ENCODE measurements at regions not wholly inside any gene's neighbourhood (a gene's known extent, or its start where the extent isn't known, plus 50 kb on each side); places are given as distances from the start of the nearest gene placed in this dataset.

DNA sequence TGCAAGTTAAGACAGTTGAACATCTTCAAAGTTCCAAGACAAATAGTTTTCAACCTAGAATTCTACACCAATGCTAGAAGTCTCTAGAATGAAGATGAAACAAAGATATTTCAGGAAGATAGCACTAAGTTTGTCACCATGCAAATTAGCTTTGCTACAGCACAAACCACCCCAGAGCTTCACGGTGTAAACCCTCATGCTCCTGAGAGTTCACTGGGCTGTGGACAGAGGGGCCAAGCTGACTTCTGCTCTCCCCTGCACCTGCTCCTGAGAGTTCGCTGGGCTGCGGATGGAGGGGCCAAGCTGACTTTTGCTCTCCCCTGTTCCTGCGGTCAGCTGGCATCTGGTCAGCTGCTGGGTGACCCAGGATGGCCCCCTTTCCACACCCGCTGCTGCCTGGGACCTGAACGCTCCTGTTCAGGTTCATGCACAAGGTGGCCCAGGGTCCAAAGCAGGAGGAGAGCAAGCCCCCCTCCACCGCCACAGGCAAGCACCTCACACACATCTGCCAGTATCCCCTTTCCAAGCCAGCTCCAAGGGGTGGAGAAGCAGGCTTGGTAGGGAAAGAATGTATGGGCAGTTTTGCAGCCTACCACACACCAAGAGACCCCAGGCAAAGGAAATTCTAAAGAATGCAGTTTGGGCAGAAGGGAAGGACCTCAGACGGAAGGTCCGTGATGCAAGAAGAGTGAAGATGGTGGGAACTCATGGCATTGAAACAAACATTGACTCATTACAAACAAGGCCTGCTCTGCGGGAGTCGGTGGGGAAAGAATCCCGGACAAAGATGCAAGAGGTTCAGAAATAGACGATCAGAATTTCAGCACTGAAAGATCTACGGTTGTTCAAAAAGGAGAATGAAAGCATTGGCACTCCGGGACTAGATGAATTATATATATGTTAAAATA is 137.8 kb upstream of the PPP2R2D start:
- no peak for DNase-seq (ENCODE audit: extremely low read depth in 1 of 2, low read depth in 1 of 2)

DNA sequence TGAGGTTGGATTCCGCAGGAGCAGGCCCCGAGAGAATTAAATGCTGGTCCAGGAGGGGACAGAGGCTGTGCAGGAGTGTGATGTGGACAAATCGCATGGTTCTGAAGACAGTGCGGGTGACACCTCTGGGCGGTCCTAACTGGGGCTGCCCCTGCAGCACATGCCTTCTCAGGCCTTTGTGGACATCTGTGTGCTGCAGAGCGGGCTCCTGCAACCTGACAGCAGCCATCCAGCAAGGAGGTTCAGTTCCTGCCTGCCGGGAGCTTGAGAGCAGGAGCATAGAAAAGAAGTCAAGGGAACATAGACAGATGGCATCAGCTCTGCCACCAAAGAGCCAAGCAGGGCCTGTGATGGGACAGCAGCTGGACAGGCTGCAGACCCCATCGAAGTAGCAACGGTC is 135.9 kb upstream of the PPP2R2D start:
- no peak for DNase-seq (ENCODE audit: extremely low read depth in 1 of 2, low read depth in 1 of 2)

DNA sequence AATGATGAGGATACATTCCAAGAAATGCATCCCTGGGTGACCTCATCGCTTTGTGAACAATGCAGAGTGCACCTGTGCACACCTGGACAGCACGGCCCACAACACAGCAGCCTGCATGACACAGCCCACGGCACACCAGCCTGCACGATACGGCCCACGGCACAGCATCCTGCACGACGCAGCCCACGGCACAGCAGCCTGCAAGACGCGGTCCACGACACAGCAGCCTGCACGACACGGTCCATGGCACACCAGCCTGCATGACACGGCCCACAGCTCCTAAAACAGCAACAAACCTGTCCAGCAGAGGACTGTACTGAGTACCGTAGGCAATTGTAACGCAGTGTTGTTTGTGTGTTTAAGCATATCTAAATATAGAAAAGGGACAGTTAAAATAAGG is 134.7 kb upstream of the PPP2R2D start:
- DNase-seq (ENCODE audit: extremely low read depth in 1 of 2, low read depth in 1 of 2) = no peak

DNA sequence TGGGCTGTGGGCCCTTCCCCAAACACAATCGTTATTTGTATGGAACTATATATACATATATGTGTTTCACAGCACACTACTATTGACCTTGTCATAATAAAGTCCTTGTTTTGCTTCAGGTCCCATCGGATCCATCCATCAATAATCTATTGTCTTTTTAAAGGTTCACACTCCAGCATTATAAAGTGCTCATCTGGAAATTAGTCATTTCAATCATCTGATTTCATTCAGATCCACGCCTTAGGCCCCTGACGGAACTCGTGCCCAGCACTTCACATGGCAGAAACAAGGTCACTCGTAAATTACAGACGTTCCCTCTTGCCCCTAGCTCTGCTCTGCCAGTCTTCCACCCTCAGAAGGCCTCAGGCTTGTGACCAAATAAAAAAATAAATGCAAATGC is 133.1 kb upstream of the PPP2R2D start:
- DNase-seq (ENCODE audit: extremely low read depth in 1 of 2, low read depth in 1 of 2) = no peak

DNA sequence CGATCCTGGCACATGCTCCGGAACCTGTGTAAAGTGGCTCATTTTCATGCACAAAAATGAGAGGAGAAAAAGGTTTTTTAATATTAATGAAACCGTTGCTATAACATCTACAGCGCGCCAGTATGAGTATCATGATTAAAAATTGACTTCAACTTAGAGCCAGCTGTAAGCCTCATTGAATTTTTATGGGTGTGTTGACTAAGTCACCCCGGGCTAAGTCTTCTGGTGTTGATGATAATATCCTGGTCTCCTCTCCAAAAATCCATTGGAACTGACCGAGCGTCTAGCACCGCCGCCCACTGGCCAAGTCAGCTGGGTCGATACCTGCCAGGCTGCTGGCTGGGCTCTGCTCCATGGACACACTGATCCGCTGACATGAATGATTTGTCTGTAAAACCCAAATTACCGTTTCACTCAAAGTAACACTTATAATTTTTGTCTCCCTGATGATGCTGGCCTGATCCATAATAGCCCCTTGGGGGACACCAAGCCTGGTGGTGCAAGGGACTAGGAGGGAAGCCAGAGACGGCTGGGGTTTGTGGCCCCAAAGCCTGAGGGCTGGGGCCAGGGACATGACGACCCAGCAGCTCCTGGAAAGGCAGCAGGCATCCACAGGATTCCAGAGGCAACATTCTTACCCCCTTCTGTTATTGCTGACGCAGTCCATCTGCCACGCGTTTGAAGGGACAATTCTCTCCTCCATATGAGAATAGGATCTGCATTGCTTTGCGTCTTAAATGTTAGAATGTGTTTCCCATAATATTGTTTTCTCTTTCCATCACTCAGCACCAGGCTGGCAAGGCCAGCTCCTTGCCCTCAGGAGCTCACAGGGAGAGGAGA is 131.0 kb upstream of the PPP2R2D start:
- DNase-seq (ENCODE audit: extremely low read depth in 1 of 2, low read depth in 1 of 2) = no peak

DNA sequence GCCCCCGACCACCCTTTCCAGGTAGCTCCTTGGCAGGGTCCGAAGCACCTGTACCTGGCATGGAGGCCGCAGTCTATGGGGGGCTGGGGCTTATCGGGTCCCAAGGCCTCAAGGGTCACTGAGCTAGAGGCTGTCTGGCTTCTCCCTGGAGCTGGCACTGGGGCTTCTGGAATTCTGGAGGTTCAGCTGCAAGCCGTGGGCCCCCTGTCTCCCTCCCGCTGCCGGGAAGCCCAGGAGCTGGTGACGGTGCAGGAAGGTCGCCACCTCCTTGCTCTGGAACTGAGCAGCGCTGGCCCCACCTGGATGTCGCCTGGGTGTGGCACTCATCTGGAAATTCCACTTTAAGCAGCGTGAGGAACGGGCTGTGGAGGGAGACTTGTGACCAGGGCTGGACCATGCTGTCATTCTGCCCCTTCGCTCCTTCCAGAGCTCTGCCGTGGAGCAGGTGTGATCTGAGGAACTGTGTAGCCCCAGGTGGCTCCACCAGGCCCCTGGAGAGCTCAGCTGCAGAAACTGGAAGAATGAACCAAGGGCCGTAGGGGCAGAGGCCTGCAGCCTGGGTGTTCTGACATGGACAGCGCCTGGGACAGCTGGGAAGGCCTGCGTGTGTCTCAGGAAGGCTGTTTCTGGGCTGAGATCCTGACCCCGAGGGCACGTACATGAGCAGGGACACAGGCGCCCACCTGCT is 129.7 kb upstream of the PPP2R2D start:
- DNase-seq (ENCODE audit: extremely low read depth in 1 of 2, low read depth in 1 of 2) = no peak

DNA sequence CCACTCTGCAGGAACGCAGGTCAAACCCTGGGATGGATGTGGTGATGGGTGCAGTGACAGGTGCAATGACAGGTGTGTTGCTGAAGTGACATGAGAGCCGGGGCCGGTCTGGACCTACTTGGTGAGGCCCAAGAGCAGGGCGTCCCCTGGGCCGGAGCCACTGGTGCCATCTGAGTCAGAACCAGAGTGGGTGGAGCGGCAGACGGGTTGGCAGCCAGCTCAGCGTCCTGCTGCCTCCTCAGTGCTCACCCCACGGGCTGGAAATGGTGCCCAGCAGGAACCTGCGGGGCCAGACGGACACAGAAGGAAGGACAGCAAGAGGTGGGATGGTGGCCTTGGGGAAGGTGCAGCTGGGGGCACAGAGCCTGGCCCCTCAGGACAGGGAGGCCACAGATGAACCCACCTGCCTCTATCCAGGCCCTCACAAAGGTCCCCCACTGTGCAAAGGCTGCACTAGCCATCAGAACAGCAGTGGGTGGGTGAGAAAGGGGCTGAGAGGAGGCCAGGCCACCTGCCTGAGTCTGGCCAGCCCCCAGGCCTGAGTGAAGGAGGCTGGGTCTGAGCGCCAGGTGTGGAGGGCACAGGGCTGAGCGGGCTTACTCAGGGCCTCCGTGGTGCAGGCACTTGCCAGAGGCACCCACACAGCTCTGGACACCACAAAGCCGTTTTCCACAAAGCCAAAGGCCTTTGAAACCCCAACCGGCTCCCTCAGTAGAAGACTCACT is 129.0 kb upstream of the PPP2R2D start:
- DNase-seq (ENCODE audit: extremely low read depth in 1 of 2, low read depth in 1 of 2) = no peak

DNA sequence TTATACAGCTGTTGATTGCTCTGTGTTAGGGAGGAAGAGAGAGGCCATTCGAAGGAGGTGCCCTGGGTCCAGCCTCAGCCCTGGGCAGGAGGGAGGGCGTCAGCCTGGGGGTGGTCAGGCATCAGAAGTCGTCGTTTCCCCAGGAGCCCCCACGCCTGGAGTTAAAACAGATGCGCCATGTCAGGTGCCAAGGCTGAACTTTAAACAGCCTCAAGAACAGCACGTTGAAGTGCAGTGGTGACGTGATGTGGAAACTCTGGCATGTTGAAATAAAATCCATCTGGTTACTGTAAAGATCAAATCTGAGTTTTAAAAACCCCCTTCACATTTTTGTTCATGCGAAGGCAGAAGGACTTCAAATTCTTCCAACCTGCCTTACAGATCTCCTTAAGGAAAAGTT is 128.4 kb upstream of the PPP2R2D start:
- no peak for DNase-seq (ENCODE audit: extremely low read depth in 1 of 2, low read depth in 1 of 2)

DNA sequence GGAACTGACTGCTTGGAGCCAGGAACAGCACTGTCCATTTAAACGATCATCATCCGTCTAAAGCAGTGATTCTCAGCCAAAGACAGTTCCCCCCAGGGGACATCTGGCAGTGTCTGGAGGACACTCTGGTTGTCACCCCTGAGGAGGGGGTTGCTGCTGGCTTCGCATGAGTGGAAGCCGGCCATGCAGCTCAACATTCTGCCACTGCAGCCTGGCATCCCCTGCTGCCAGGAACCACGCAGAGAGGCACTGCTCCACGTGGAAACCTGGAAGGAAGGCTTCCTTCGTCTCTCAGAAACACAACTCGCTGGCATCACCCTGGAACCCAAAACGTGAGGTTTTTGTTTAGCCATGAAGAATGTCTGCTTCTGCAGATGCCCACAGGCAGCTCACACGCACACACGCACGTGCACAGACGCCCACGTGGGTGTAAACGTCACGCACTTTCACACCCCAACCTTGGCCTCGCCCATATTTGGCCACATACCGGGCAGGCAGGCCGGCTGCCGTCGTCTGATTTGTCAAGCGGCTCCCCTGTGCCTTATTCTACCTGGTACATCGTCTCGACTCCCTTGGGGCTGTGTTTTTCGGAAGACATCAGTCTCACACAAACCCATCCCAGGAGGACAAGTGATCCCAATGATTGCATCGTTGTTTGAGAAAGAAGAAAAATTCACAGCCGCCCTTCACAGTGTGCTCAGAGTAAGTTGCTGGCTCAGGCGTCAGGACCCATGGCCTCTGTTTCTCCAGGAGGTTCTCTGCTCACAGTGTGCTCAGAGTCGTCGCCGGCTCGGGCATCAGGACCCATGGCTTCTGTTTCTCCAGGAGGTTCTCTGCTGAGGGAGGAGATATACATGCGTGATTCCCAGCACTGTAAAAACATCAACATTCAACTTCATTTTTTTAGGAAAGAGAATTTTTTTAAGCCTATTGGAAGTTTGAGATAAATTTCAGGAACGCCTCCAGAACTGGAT is 127.2 kb upstream of the PPP2R2D start:
- DNase-seq (ENCODE audit: extremely low read depth in 1 of 2, low read depth in 1 of 2) = no peak

DNA sequence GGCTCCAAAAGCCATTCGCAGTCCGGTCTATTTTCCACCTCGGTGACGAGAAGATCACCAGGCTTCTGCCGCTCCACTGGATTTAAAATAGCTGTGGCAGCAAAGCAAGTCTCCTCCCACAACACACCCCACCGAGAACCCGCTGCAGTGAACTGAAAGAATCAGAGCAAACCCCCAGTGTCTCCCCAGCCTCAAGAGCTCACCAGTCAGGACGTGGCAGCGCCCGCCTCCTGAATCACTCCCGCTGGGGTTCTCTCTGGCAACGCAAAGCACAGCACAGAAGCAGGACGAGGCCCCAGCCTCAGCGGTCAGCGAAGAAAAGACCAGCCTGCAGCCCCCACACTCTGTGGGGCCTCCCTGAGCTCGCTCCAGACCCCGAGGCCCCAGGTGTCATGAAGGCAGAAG is 126.1 kb upstream of the PPP2R2D start:
- no peak for DNase-seq (ENCODE audit: extremely low read depth in 1 of 2, low read depth in 1 of 2)

DNA sequence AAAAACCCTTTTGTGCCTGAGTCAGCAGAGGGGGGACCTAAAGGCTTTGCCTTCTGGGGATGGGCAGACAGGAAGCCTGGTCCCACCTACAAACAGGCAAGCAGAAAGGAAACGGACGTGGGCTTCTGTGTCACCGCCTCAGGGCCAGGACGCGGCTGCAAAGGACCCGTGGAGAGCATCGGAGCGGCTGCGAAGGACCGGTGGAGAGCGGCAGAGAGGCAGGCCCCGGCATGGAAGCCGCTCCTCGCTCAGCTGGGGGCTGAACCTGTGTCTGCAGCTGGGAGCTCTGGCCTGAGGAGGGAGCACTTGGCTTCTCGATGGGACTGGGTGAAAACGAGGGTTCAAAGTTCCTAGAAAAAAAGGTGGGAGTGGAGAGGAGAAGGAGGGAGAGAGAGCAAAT is 125.4 kb upstream of the PPP2R2D start:
- no peak for DNase-seq (ENCODE audit: extremely low read depth in 1 of 2, low read depth in 1 of 2)

DNA sequence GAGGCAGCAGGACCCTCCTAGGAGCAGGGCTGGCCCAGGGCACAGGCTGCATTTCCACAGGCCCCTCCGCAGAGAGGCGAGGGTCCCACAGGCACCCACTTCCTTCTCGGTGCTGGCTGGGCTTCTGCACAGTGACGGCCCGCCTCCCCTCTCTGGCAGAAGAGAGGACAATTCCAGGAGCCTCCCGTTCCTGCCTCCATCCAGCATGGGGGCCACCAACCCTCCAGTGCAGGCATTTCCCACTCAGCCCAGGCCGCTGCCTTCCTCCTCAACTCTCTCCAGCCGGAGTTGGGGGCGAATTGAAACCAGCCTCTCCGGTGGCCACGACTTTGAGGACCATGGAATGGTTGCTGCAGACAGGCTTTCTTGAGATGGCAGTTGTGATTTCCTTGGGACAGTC is 125.0 kb upstream of the PPP2R2D start:
- DNase-seq (ENCODE audit: extremely low read depth in 1 of 2, low read depth in 1 of 2) = no peak

DNA sequence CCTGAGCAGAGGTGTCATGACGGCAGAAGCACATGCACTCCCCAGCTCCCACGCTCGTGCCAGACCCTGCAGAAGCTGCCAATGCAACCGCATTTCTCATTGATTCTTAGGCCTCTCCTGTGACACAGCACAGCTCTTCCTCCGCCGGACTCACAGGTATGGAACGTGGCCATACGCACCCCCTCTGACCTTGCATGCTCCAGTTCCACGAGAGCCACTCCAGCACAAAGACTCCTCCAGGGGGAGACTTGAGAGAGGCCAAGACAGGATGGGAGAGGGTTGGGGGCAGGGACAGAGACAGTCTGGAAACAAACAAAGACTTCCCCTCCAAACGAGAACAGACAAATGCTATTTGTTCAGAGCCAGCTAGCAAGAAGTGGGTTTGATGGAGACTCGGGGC is 124.3 kb upstream of the PPP2R2D start:
- no peak for DNase-seq (ENCODE audit: extremely low read depth in 1 of 2, low read depth in 1 of 2)

DNA sequence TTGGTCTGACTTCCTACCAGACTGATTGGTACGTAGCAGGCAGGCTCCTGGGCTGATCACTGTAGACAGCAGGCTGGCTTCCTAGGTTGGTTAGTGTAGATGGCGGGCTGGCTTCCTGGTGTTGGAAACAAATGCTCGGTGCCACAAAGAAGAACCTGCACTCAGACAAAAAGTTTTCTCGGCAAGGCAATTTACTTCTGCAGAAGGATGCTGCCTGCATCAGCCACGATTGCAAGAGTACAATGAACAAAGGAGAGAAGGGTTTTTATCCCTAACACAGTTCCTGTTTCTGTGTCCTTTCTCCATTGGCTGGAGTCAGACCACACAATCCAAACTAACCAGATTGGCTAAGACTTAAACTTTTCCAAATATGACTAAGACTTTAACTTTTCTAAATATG is 123.6 kb upstream of the PPP2R2D start:
- DNase-seq (ENCODE audit: extremely low read depth in 1 of 2, low read depth in 1 of 2) = no peak

DNA sequence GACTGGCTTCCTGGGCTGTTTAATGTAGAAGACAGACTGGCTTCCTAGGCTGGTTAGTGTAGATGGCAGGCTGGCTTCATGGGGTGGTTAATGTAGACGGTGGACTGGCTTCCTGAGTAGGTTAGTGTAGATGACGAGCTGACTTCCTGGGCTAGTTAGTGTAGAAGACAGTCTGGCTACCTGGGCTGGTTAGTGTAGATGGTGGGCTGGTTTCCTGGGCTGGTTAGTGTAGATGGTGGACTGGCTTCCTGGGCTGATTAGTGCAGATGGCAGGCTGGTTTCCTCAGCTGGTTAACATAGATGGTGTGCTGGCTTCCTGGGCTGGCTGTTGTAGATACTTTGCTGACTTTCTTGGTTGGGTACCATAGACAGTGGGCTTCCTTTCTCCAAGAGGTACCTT is 122.9 kb upstream of the PPP2R2D start:
- DNase-seq (ENCODE audit: extremely low read depth in 1 of 2, low read depth in 1 of 2) = no peak

DNA sequence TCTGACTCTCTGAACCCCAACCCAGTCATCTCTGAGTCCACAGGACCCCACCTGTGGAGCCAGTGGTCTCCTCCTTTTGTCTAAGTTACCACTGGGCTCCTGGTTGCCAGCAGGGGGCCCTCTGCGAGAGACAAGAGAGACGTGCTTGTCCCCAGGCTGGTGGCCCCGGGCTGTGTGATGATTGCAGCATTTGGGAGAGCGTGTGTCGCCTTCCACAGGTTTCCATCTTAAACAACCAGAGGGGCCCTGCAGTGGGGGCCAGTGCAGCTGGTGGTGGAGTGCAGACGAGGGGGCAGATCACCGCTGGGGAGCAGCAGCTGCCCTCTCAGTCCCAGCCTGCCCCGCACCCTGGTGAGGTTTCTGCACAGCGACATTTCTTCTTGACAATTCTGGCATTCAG is 122.4 kb upstream of the PPP2R2D start:
- no peak for DNase-seq (ENCODE audit: extremely low read depth in 1 of 2, low read depth in 1 of 2)

DNA sequence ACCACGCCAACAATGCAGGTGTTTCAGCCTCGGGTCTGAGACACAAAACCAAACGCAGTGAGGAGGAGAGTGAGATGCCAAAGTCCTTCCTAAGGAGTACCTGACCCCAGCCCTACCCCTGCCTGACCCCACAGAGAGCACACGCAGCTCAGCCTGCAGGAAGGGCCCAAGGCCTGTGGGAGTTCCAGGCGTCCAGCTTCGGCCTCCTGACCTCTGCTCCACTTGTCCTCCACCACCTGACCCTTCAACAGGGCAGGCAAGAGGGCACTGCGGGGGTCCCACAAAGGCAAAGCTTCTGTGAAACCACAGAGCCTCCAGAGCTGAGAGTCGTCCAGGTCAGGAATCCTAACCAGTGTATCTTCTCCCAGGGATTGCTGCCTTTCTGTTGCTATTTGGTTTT is 122.0 kb upstream of the PPP2R2D start:
- DNase-seq (ENCODE audit: extremely low read depth in 1 of 2, low read depth in 1 of 2) = no peak

DNA sequence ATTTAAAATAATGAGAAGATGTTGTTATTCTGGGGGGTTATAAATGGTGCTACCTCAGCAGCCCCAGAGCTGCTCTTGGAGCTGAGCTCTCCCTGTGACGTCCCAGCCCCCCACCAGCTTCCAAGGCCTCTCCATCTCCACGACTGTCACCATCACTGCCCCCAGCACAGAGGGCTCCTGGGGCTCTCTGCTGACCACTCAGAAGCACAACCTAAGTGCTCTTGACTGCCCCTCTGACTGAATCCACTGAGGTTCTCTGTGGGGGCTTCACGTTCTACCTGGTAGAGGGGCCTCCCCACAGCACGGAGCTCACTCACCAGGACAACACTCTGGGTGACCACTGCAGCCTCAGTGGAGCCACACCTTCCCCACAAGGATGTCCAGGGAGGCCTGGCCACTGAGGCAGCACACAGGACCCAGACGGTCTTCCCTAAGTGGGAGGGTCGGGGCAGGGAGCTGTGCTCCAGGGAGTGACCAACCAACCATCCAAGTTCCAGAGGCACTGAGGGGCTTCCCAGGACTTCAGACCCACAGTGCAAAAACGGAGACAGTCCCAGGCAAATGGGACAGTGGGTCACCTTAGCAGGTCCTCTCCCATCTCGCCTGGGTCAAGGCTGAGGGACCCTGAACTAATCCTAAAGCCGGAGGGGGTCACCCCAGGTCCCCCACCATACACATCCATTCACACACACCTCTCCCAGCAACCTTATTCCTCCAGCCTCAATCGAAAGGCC is 121.0 kb upstream of the PPP2R2D start:
- DNase-seq (ENCODE audit: extremely low read depth in 1 of 2, low read depth in 1 of 2) = no peak

DNA sequence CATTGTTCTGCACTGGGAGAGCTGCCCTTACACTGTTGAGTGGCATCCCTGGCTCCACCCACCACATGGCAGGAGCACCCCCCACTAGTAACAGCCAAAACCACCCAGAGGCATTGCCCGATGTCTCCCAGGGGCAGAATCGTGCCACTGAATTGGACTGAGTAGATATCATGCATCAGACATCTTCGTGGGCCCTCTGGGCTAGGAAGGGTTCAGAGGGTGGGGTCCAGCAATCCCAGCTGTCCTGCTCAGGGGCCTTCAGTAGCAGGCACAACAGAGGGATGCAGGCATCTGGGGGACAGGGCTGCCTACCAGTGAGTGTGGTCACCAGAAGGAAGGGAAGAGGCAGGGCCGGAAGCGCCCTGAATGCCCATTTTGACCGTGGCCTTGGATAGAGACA is 119.7 kb upstream of the PPP2R2D start:
- no peak for DNase-seq (ENCODE audit: extremely low read depth in 1 of 2, low read depth in 1 of 2)

Measured in activated CD8-positive, alpha-beta memory T cell treated with anti-CD3 and anti-CD28 coated beads for 1 hour (primary cell).